HEK293T (cell line): ENCODE measurements at regions not wholly inside any gene's neighbourhood (a gene's known extent, or its start where the extent isn't known, plus 50 kb on each side); places are given as distances from the start of the nearest gene placed in this dataset.

ENCODE experiments used
- CTCF ChIA-PET: fragments of 350-600 bp; formaldehyde crosslinking; extraction: SDS; loops from one replicate; lab custom pipeline; 2021; ENCODE audit warnings: antibody characterized with exemption, inconsistent platforms; lab: Yijun Ruan, JAX
- POLR2A ChIA-PET: fragments of 350-600 bp; formaldehyde crosslinking; extraction: SDS; loops from one replicate; lab custom pipeline; 2020; ENCODE audit warnings: antibody characterized with exemption, inconsistent platforms; lab: Yijun Ruan, JAX
- DNase-seq: peaks from one replicate; pipeline ENCODE4 v3.0.0; 2012; ENCODE audit warnings: mixed read lengths; ENCODE audit errors: extremely low spot score
- ARNT ChIP-seq: fragments of 450-650 bp; IDR thresholded peaks from 2 replicates; pipeline ENCODE4 v1.6.1; 2017; ENCODE audit warnings: mild to moderate bottlenecking
- BHLHE40 ChIP-seq: fragments of 450-650 bp; IDR thresholded peaks from 2 replicates; pipeline ENCODE4 v1.6.1; 2016; ENCODE audit warnings: mild to moderate bottlenecking, moderate library complexity, borderline replicate concordance
- CTBP1 ChIP-seq: fragments of 450-650 bp; IDR thresholded peaks from 2 replicates; pipeline ENCODE4 v1.6.1; 2016; ENCODE audit warnings: borderline replicate concordance
- ELF4 ChIP-seq: fragments of 450-650 bp; IDR thresholded peaks from 2 replicates; pipeline ENCODE4 v1.6.1; 2017; ENCODE audit warnings: antibody characterized with exemption
- FOXA1 ChIP-seq: fragments of 450-650 bp; IDR thresholded peaks from 2 replicates; pipeline ENCODE4 v1.6.1; 2016; ENCODE audit warnings: mild to moderate bottlenecking
- FOXK2 ChIP-seq: fragments of 450-650 bp; IDR thresholded peaks from 2 replicates; pipeline ENCODE4 v1.6.1; 2016; ENCODE audit warnings: mild to moderate bottlenecking
- FOXM1 ChIP-seq: fragments of 450-650 bp; IDR thresholded peaks from 2 replicates; pipeline ENCODE4 v1.6.1; 2017; ENCODE audit warnings: mild to moderate bottlenecking, borderline replicate concordance
- HDGF ChIP-seq: fragments of 450-650 bp; IDR thresholded peaks from 2 replicates; pipeline ENCODE4 v1.6.1; 2017; ENCODE audit warnings: antibody characterized with exemption, borderline replicate concordance
- L3MBTL2 ChIP-seq: fragments of 450-650 bp; conservative IDR thresholded peaks from 2 replicates; pipeline ENCODE4 v1.6.1; 2016; ENCODE audit warnings: mild to moderate bottlenecking
- LEF1 ChIP-seq: fragments of 450-650 bp; IDR thresholded peaks from 2 replicates; pipeline ENCODE4 v1.6.1; 2017; ENCODE audit warnings: mild to moderate bottlenecking, borderline replicate concordance
- NFRKB ChIP-seq: fragments of 450-650 bp; IDR thresholded peaks from 2 replicates; pipeline ENCODE4 v1.6.1; 2016; ENCODE audit warnings: mild to moderate bottlenecking, moderate library complexity
- PKNOX1 ChIP-seq: fragments of 450-650 bp; IDR thresholded peaks from 2 replicates; pipeline ENCODE4 v1.6.1; 2016
- SP1 ChIP-seq: fragments of 450-650 bp; IDR thresholded peaks from 2 replicates; pipeline ENCODE4 v1.6.1; 2017
- SUZ12 ChIP-seq: fragments of 450-650 bp; IDR thresholded peaks from 2 replicates; pipeline ENCODE4 v1.6.1; 2016; ENCODE audit warnings: mild to moderate bottlenecking
- TARDBP ChIP-seq: fragments of 450-650 bp; IDR thresholded peaks from 2 replicates; pipeline ENCODE4 v1.6.1; 2016
- ZNF384 ChIP-seq: fragments of 450-650 bp; IDR thresholded peaks from 2 replicates; pipeline ENCODE4 v1.6.1; 2016

- ChIA-PET CTCF (no interaction called here), POLR2A (no interaction called here)
- no peak for DNase-seq
- TF ChIP-seq SUZ12 (no peak), ELF4 (no peak), PKNOX1 (no peak), FOXK2 (no peak), CTBP1 (no peak), FOXA1 (no peak), LEF1 (no peak), ZNF384 (no peak), BHLHE40 (no peak), TARDBP (no peak), SP1 (no peak), FOXM1 (no peak), L3MBTL2 (no peak), HDGF (no peak)
Observed at GRCh38 chr5:57327561-57328367, 153.9 kb downstream of the GPBP1 start.

GRCh38 chr5:57325678-57326397 is 152.0 kb downstream of the GPBP1 start:
- POLR2A ChIA-PET, result no interaction called here
- CTCF ChIA-PET, result no interaction called here
- TF ChIP-seq ELF4 (no peak), L3MBTL2 (no peak), NFRKB (no peak), BHLHE40 (no peak), ZNF384 (no peak), TARDBP (no peak), FOXA1 (no peak), FOXK2 (no peak), PKNOX1 (no peak), HDGF (no peak), ARNT (no peak), SP1 (no peak), SUZ12 (no peak), LEF1 (no peak), CTBP1 (no peak), FOXM1 (no peak)
- no peak for DNase-seq

GRCh38 chr5:57324861-57325260 is 151.0 kb downstream of the GPBP1 start:
- ChIA-PET CTCF (interaction anchor here (1.3 kb wide), 1 partner anchor 14 kb away, joined by 4 read pairs; no protein-coding TSS in a partner anchor), POLR2A (no interaction called here)
- TF ChIP-seq PKNOX1 (no peak), FOXA1 (no peak), LEF1 (no peak), BHLHE40 (no peak), TARDBP (no peak), L3MBTL2 (no peak), HDGF (no peak), FOXM1 (no peak)
- DNase-seq, result no peak

GRCh38 chr5:57324181-57324580 is 150.3 kb downstream of the GPBP1 start:
- TF ChIP-seq L3MBTL2 (no peak), FOXA1 (no peak), ELF4 (no peak), BHLHE40 (no peak)
- DNase-seq, result no peak
- POLR2A ChIA-PET, result no interaction called here
- CTCF ChIA-PET, result interaction anchor here (1.3 kb wide), 1 partner anchor 14 kb away, joined by 4 read pairs; no protein-coding TSS in a partner anchor

GRCh38 chr5:57320582-57320981 is 146.7 kb downstream of the GPBP1 start:
- POLR2A ChIA-PET, result no interaction called here
- DNase-seq, result no peak
- TF ChIP-seq ELF4 (no peak), BHLHE40 (no peak), L3MBTL2 (no peak), NFRKB (no peak), LEF1 (no peak), PKNOX1 (no peak), HDGF (no peak), SUZ12 (no peak)
- CTCF ChIA-PET, result no interaction called here
